Nephron progenitor cell (in vitro differentiated cells): ENCODE measurements at regions not wholly inside any gene's neighbourhood (a gene's known extent, or its start where the extent isn't known, plus 50 kb on each side); places are given as distances from the start of the nearest gene placed in this dataset.
A peak's percentile ranks its signal among the peaks of the same experiment; 100 is the strongest.

Experiments
- DNase-seq: peaks from one replicate; pipeline ENCODE4 v3.0.0; 2021
- H3K27ac Mint-ChIP-seq: 2 replicates; pipeline ENCODE4 v1.8.0; 2021; ENCODE audit warnings: mild to moderate bottlenecking, moderate library complexity, mixed read lengths
- H3K27me3 Mint-ChIP-seq: 2 replicates; pipeline ENCODE4 v1.8.0; 2021; ENCODE audit warnings: mild to moderate bottlenecking, low read depth, mixed read lengths; ENCODE audit not compliant: poor library complexity
- H3K36me3 Mint-ChIP-seq: 2 replicates; pipeline ENCODE4 v1.8.0; 2021; ENCODE audit warnings: low read depth, mixed read lengths
- H3K4me1 Mint-ChIP-seq: 2 replicates; pipeline ENCODE4 v1.8.0; 2021; ENCODE audit warnings: mixed read lengths
- H3K4me3 Mint-ChIP-seq: 2 replicates; pipeline ENCODE4 v1.8.0; 2021; ENCODE audit warnings: mild to moderate bottlenecking, moderate library complexity, mixed read lengths
- H3K9me3 Mint-ChIP-seq: 2 replicates; pipeline ENCODE4 v1.8.0; 2021; ENCODE audit warnings: mild to moderate bottlenecking, moderate library complexity, mixed read lengths
- CTCF ChIP-seq: fragments of 200-600 bp; sonication (generic); IDR thresholded peaks from 2 replicates; pipeline ENCODE4 v1.5.0; 2021; ENCODE audit warnings: antibody characterized with exemption

GRCh38 chr2:207421671-207422070, 108.1 kb upstream of the CREB1 start:
- peaks cover 13% of the 10 kb centered on the region for H3K4me1 Mint-ChIP-seq

GRCh38 chr2:207422380-207422779, 107.4 kb upstream of the CREB1 start:
- peaks cover 13% of the 10 kb centered on the region for H3K4me1 Mint-ChIP-seq
- no peak for DNase-seq
- no peaks in the 10 kb centered on the region for H3K36me3 Mint-ChIP-seq
- no peaks in the 10 kb centered on the region for H3K9me3 Mint-ChIP-seq
- no peak overlapping the region for H3K4me3 Mint-ChIP-seq
- no peak overlapping the region for H3K27ac Mint-ChIP-seq
- TF ChIP-seq CTCF, result no peak
- H3K27me3 Mint-ChIP-seq, result peaks cover 11% of the 10 kb centered on the region

More at GRCh38 chr2:207421671-207422070, 108.1 kb upstream of the CREB1 start:
- H3K36me3 Mint-ChIP-seq, result no peaks in the 10 kb centered on the region
- no peak for TF ChIP-seq CTCF
- peaks cover 11% of the 10 kb centered on the region for H3K27me3 Mint-ChIP-seq
- DNase-seq, result no peak
- H3K27ac Mint-ChIP-seq, result no peak overlapping the region
- H3K9me3 Mint-ChIP-seq, result no peaks in the 10 kb centered on the region
- H3K4me3 Mint-ChIP-seq, result no peak overlapping the region

- no peak for TF ChIP-seq CTCF
- Mint-ChIP-seq H3K4me1 (peaks cover 13% of the 10 kb centered on the region), H3K27ac (no peak overlapping the region), H3K27me3 (peaks cover 8% of the 10 kb centered on the region), H3K4me3 (no peak overlapping the region), H3K9me3 (no peaks in the 10 kb centered on the region), H3K36me3 (no peaks in the 10 kb centered on the region)
- no peak for DNase-seq
Measured at GRCh38 chr2:207423886-207424285, 105.9 kb upstream of the CREB1 start.

- Mint-ChIP-seq H3K9me3 (no peaks in the 10 kb centered on the region), H3K27me3 (peaks cover 8% of the 10 kb centered on the region), H3K36me3 (no peaks in the 10 kb centered on the region), H3K4me3 (no peak overlapping the region), H3K27ac (no peak overlapping the region), H3K4me1 (peaks cover 16% of the 10 kb centered on the region)
- no peak for TF ChIP-seq CTCF
- DNase-seq, result no peak
Measured at GRCh38 chr2:207427986-207428385, 101.8 kb upstream of the CREB1 start.

GRCh38 chr2:207428573-207428972, 101.2 kb upstream of the CREB1 start:
- Mint-ChIP-seq H3K27ac (no peak overlapping the region), H3K9me3 (no peaks in the 10 kb centered on the region), H3K4me3 (no peak overlapping the region), H3K36me3 (no peaks in the 10 kb centered on the region), H3K4me1 (peaks cover 16% of the 10 kb centered on the region), H3K27me3 (peaks cover 4% of the 10 kb centered on the region)
- DNase-seq, result no peak
- no peak for TF ChIP-seq CTCF

GRCh38 chr2:207432453-207432852, 97.3 kb upstream of the CREB1 start:
- peaks cover 16% of the 10 kb centered on the region for H3K4me1 Mint-ChIP-seq
- peaks cover 4% of the 10 kb centered on the region for H3K27me3 Mint-ChIP-seq
- H3K27ac Mint-ChIP-seq, result peak overlapping the region; percentile 31
- TF ChIP-seq CTCF, result no peak
- no peaks in the 10 kb centered on the region for H3K9me3 Mint-ChIP-seq
- H3K4me3 Mint-ChIP-seq, result no peak overlapping the region
- no peaks in the 10 kb centered on the region for H3K36me3 Mint-ChIP-seq
- DNase-seq, result no peak
